Spleen (tissue), 11 donors: ENCODE measurements at regions not wholly inside any gene's neighbourhood (a gene's known extent, or its start where the extent isn't known, plus 50 kb on each side); places are given as distances from the start of the nearest gene placed in this dataset.

Source experiments
- DNase-seq: peaks from one replicate; pipeline ENCODE4 v3.0.0-alpha.2; 2020
- H3K27ac ChIP-seq, 8 donors: fragments of 200-600 bp; sonication (generic) in 7 of 8; 1 replicate in 4 of 8; 2 replicates in 4 of 8; pipeline versions ENCODE4 v1.5.0 to v1.8.0; 2016 to 2021; ENCODE audit warnings: inconsistent platforms in 4 of 8, mild to moderate bottlenecking in 4 of 8, moderate library complexity in 1 of 8
- H3K27me3 ChIP-seq, 7 donors: fragments of 200-600 bp; sonication (generic) in 6 of 7; replicated peaks in 1 of 7; 1 replicate in 4 of 7; 2 replicates in 3 of 7; pipeline versions ENCODE4 v1.5.0 to v1.8.0; 2016 to 2021; ENCODE audit warnings: inconsistent platforms in 3 of 7, mild to moderate bottlenecking in 1 of 7
- H3K36me3 ChIP-seq, 6 donors: fragments of 200-600 bp; sonication (generic) in 5 of 6; 1 replicate in 4 of 6; 2 replicates in 2 of 6; pipeline versions ENCODE4 v1.5.0 to v1.8.0; 2016 to 2021; ENCODE audit warnings: inconsistent platforms in 2 of 6
- H3K4me1 ChIP-seq, 6 donors: fragments of 200-600 bp; sonication (generic) in 5 of 6; 1 replicate in 3 of 6; 2 replicates in 3 of 6; pipeline versions ENCODE4 v1.5.0 to v1.8.0; 2016 to 2021; ENCODE audit warnings: inconsistent platforms in 3 of 6
- H3K4me3 ChIP-seq, 8 donors: fragments of 200-600 bp; sonication (generic) in 7 of 8; 1 replicate in 4 of 8; 2 replicates in 4 of 8; pipeline versions ENCODE4 v1.5.0 to v1.8.0; 2016 to 2021; ENCODE audit warnings: inconsistent platforms in 4 of 8, mild to moderate bottlenecking in 4 of 8, moderate library complexity in 2 of 8
- H3K9me3 ChIP-seq, 8 donors: fragments of 200-600 bp; sonication (generic) in 7 of 8; 1 replicate in 4 of 8; 2 replicates in 4 of 8; pipeline versions ENCODE4 v1.5.0 to v1.8.0; 2016 to 2021; ENCODE audit warnings: inconsistent platforms in 4 of 8
- CTCF ChIP-seq, 11 experiments: fragments of 200-600 bp in 7 of 11; fragments of 450-650 bp in 4 of 11; sonication (generic) in 4 of 11; IDR thresholded peaks in 8 of 11; conservative IDR thresholded peaks in 3 of 11; 1 replicate in 7 of 11; 2 replicates in 4 of 11; pipeline versions ENCODE4 v1.4.0 to v1.8.0; 2016 to 2021; ENCODE audit warnings: antibody characterized with exemption in 11 of 11, inconsistent platforms in 4 of 11, mild to moderate bottlenecking in 1 of 11
- POLR2A ChIP-seq, 3 donors: fragments of 450-650 bp; IDR thresholded peaks; one replicate each; pipeline ENCODE4 v1.5.1; 2017; ENCODE audit warnings: antibody characterized with exemption in 3 of 3, mild to moderate bottlenecking in 1 of 3
- POLR2AphosphoS5 ChIP-seq, 3 donors: sonication (generic); formaldehyde crosslinking; IDR thresholded peaks; one replicate each; pipeline ENCODE4 v1.5.1; 2017; ENCODE audit warnings: antibody characterized with exemption in 3 of 3
- WGBS, 5 donors: extraction: QIAGEN DNeasy Blood & Tissue Kit in 3 of 5; methylation state at CpG; one replicate each; pipeline versions ENCODE4 v1.1.5 to v1.1.7; 2013 to 2018; 5-methylcytosine and 5-hydroxymethylcytosine counted together
- intact Hi-C: fragments of 100-400 bp; cut with DNase I; formaldehyde crosslinking; loops from one replicate; pipeline ENCODE4 v1.15.0; 2023; ENCODE audit warnings: low total_unique reads
- donor health status: healthy with polysubstance abuse.
- donor health status: DM: no; HTN: no; CAD: no; lungs with moderate emphysema.
- donor health status: DM: no; HTN: no; CAD: no.
- donor health status: Bipolar disorder and iron deficiency.
- donor health status: healthy.
- donor health status: DM: no; HTN: no; CAD: no.
- donor health status: DM: yes; HTN: yes; CAD: no.

GRCh38 chr13:62294244-62294643 lies 878.6 kb upstream of the PCDH20 start:
- intact Hi-C loops, result no loop called here
- WGBS, 5 donors, result 63 to 87% (median 67%) methylated on average over 4 of the region's 4 CpGs
- Histone ChIP-seq H3K9me3 (peaks cover 0 to 6% (median 0%) of the 10 kb centered on the region in 8 donors), H3K4me3 (no peak overlapping the region), H3K36me3 (no peaks in the 10 kb centered on the region), H3K27me3 (no peaks in the 10 kb centered on the region), H3K4me1 (no peaks in the 10 kb centered on the region), H3K27ac (no peak overlapping the region)
- TF ChIP-seq POLR2A (IDR thresholded peaks at IDR 0.05) (no peak), CTCF (IDR thresholded peaks at IDR 0.05 in 8 of 11, conservative IDR thresholded peaks at IDR 0.05 in 3 of 11) (no peak), POLR2AphosphoS5 (IDR thresholded peaks at IDR 0.05) (no peak)
- no peak for DNase-seq

- H3K27ac ChIP-seq, result no peak overlapping the region
- H3K4me1 ChIP-seq, result no peaks in the 10 kb centered on the region
- no peak for DNase-seq
- H3K36me3 ChIP-seq, result no peaks in the 10 kb centered on the region
- intact Hi-C loops, result no loop called here
- no peak overlapping the region for H3K4me3 ChIP-seq
- H3K27me3 ChIP-seq, result no peaks in the 10 kb centered on the region
- 52 to 72% (median 54%) methylated on average over 2 of the region's 2 CpGs for WGBS, 5 donors
- TF ChIP-seq POLR2AphosphoS5 (IDR thresholded peaks at IDR 0.05), result no peak
- no peak for TF ChIP-seq POLR2A (IDR thresholded peaks at IDR 0.05)
- TF ChIP-seq CTCF (IDR thresholded peaks at IDR 0.05 in 8 of 11, conservative IDR thresholded peaks at IDR 0.05 in 3 of 11), result no peak
- H3K9me3 ChIP-seq, result peaks cover 0 to 6% (median 0%) of the 10 kb centered on the region in 8 donors
Observed at GRCh38 chr13:62292714-62293480, 877.2 kb upstream of the PCDH20 start.

GRCh38 chr13:62290542-62290941 lies 874.9 kb upstream of the PCDH20 start:
- H3K4me1 ChIP-seq, result no peaks in the 10 kb centered on the region
- intact Hi-C loops, result no loop called here
- no peak for DNase-seq
- no peaks in the 10 kb centered on the region for H3K36me3 ChIP-seq
- TF ChIP-seq POLR2A (IDR thresholded peaks at IDR 0.05) (no peak), POLR2AphosphoS5 (IDR thresholded peaks at IDR 0.05) (no peak), CTCF (IDR thresholded peaks at IDR 0.05 in 8 of 11, conservative IDR thresholded peaks at IDR 0.05 in 3 of 11) (no peak)
- no peak overlapping the region for H3K27ac ChIP-seq
- no peaks in the 10 kb centered on the region for H3K27me3 ChIP-seq
- peaks cover 0 to 6% (median 0%) of the 10 kb centered on the region in 8 donors for H3K9me3 ChIP-seq
- no peak overlapping the region for H3K4me3 ChIP-seq

GRCh38 chr13:62287764-62288163 lies 872.1 kb upstream of the PCDH20 start:
- DNase-seq, result no peak
- Histone ChIP-seq H3K9me3 (peaks cover 0 to 6% (median 2%) of the 10 kb centered on the region in 8 donors), H3K27ac (no peak overlapping the region), H3K4me1 (no peaks in the 10 kb centered on the region), H3K4me3 (no peak overlapping the region), H3K36me3 (no peaks in the 10 kb centered on the region), H3K27me3 (no peaks in the 10 kb centered on the region)
- no peak for TF ChIP-seq POLR2A (IDR thresholded peaks at IDR 0.05)
- TF ChIP-seq CTCF (IDR thresholded peaks at IDR 0.05 in 8 of 11, conservative IDR thresholded peaks at IDR 0.05 in 3 of 11), result no peak
- TF ChIP-seq POLR2AphosphoS5 (IDR thresholded peaks at IDR 0.05), result no peak
- 75 to 81% (median 76%) methylated on average over 2 of the region's 2 CpGs for WGBS, 5 donors
- intact Hi-C loops, result no loop called here
